HL-60/S4 (cell line): ENCODE measurements at regions not wholly inside any gene's neighbourhood (a gene's known extent, or its start where the extent isn't known, plus 50 kb on each side); places are given as distances from the start of the nearest gene placed in this dataset.
"Not testable (repeated sequence)": the region's sequence is repeated elsewhere in the genome, so short reads cannot be mapped to it uniquely, and the experiment has no call there.

Experiments used
- in situ Hi-C: fragments of 300-500 bp; cut with MboI; formaldehyde crosslinking; loops from 2 replicates; pipeline ENCODE4 v1.14.3; 2022; ENCODE audit warnings: low sequenced_read_pairs

GRCh38 chrX:97850911-97851310 lies 967.2 kb downstream of the RPA4 start:
- in situ Hi-C loops: no loop called here

GRCh38 chrX:97854086-97854485 lies 970.4 kb downstream of the RPA4 start:
- in situ Hi-C loops: no loop called here

GRCh38 chrX:97858592-97858991 lies 974.9 kb downstream of the RPA4 start:
- in situ Hi-C loops: no loop called here

- in situ Hi-C loops: no loop called here
Observed at GRCh38 chrX:97860226-97860625, 976.5 kb downstream of the RPA4 start.

- in situ Hi-C loops: no loop called here
Observed at GRCh38 chrX:97863261-97863660, 979.6 kb downstream of the RPA4 start.

GRCh38 chrX:97867266-97867665 lies 983.6 kb downstream of the RPA4 start:
- in situ Hi-C loops: no loop called here

GRCh38 chrX:97876697-97877407 lies 993.1 kb downstream of the RPA4 start:
- in situ Hi-C loops: no loop called here

- in situ Hi-C loops: no loop called here
Observed at GRCh38 chrX:97882306-97882705, 998.6 kb downstream of the RPA4 start.

GRCh38 chrX:97895751-97896150 lies 1012.0 kb downstream of the RPA4 start:
- in situ Hi-C loops: no loop called here

GRCh38 chrX:97897998-97898397 lies 1014.3 kb downstream of the RPA4 start:
- in situ Hi-C loops: no loop called here

GRCh38 chrX:97898798-97899197 lies 1015.1 kb downstream of the RPA4 start:
- in situ Hi-C loops: no loop called here

- in situ Hi-C loops: no loop called here
Observed at GRCh38 chrX:97907791-97908190, 1024.1 kb downstream of the RPA4 start.

- in situ Hi-C loops: no loop called here
Observed at GRCh38 chrX:97909245-97909644, 1025.5 kb downstream of the RPA4 start.

- in situ Hi-C loops: not testable (repeated sequence)
Observed at GRCh38 chrX:97915390-97915789, 1031.7 kb downstream of the RPA4 start.

- in situ Hi-C loops: not testable (repeated sequence)
Observed at GRCh38 chrX:97921223-97921622, 1037.5 kb downstream of the RPA4 start.

GRCh38 chrX:97931586-97931985 lies 1047.9 kb downstream of the RPA4 start:
- in situ Hi-C loops: no loop called here

- in situ Hi-C loops: no loop called here
Observed at GRCh38 chrX:97936296-97936695, 1052.6 kb downstream of the RPA4 start.

- in situ Hi-C loops: no loop called here
Observed at GRCh38 chrX:97938706-97939105, 1055.0 kb downstream of the RPA4 start.

GRCh38 chrX:97968376-97969163 lies 1084.9 kb downstream of the RPA4 start:
- in situ Hi-C loops: no loop called here

GRCh38 chrX:97984641-97985040 lies 1100.9 kb downstream of the RPA4 start:
- in situ Hi-C loops: no loop called here

- in situ Hi-C loops: no loop called here
Observed at GRCh38 chrX:97985096-97985495, 1101.4 kb downstream of the RPA4 start.

- in situ Hi-C loops: no loop called here
Observed at GRCh38 chrX:97987979-97988378, 1104.3 kb downstream of the RPA4 start.
